GM19467 (cell line): ENCODE measurements at regions not wholly inside any gene's neighbourhood (a gene's known extent, or its start where the extent isn't known, plus 50 kb on each side); places are given as distances from the start of the nearest gene placed in this dataset.
"Not testable (repeated sequence)": the region's sequence is repeated elsewhere in the genome, so short reads cannot be mapped to it uniquely, and the experiment has no call there.

ENCODE experiments used
- ATAC-seq: cut with Tn5 transposase; IDR thresholded peaks from one replicate; pipeline ENCODE4 v1.9.1; 2021; ENCODE audit warnings: mild to moderate bottlenecking, moderate library complexity; ENCODE audit not compliant: unreplicated experiment

DNA sequence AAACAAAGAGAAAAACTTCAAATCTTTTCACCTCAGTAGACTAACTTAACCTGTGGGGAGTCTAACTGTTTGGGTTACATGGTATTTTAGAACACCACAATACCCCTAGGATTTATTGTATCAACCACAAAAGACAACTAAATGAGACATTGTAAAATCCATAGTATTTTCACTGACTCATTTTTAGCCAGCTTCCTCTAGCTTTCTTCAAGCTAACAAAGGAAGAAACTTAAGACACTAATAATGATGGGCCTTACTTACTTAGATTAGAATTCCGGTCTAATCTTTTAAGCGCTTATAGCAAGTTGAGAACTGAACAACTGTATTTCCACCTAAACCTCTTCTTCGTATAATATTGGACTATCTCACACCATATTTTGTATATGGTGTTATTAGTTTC is 529.3 kb downstream of the DMRTA1 start:
- ATAC-seq, result no peak

DNA sequence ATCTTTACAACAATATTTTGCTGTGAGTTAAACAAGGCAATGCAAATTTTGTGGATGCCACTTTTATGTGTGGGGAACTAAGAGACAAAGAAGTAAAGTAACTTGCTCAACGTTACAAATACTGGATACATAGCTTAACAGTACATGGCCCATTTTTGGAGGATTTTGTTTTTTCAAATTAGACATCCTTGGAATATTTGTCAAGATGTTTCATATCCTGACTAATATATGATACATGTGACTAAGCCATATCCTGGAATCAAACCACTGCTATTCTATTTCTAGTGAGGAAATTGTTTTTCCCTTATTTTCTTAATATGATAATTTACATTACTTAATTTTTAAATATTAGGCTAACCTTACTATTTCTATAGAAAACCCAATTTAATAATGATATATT is 529.8 kb downstream of the DMRTA1 start:
- no peak for ATAC-seq

DNA sequence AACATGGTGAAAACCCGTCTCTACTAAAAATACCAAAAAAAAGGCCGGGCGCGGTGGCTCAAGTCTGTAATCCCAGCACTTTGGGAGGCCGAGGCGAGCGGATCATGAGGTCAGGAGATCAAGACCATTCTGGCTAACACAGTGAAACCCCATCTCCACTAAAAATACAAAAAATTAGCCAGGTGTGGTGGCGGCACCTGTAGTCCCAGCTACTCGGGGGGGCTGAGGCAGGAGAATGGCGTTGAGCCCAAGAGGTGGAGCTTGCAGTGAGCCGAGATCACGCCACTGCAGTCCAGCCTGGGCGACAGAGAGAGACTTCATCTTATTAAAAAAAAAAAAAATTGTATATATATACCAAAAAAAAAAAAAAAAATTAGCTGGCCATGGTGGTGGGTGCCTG is 533.8 kb downstream of the DMRTA1 start:
- not testable (repeated sequence) for ATAC-seq

DNA sequence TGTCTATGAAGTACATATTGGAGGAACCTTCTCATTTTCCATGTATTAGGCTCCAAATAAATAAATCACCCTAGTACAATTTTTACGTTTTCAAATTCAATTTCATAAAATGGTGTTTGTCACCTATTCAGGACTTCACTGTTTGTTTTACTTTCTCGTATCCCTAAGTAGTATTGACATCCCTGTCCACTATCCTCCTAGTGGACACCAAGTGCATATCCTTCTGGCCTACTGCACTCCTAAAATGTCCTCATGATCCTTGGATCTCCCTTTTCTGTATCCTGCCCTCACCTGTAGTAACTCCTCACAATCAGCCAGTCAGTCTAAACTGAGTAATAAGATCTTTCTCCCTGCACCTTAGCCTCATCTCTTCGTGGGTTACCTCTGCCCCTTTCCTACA is 539.9 kb downstream of the DMRTA1 start:
- no peak for ATAC-seq

DNA sequence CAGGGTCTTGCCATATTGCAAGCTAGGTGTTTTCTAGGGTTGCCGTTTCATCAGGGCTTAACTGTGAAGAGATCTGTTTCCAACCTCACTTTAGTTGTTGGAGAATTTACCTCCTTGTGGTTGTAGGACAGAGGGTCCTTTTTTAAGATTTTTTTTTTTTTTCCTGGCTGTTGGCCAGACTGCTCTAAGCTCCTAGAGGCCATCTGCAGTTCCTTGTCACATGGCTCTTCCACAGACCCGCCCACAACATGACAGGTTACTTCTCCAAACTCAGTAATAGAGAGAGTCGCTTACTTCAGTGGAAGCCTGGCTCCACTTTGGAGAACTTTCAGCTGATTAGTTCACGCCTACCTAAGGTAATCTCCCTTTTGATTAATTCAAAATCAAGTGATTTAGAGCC is 543.7 kb downstream of the DMRTA1 start:
- ATAC-seq, result no peak

DNA sequence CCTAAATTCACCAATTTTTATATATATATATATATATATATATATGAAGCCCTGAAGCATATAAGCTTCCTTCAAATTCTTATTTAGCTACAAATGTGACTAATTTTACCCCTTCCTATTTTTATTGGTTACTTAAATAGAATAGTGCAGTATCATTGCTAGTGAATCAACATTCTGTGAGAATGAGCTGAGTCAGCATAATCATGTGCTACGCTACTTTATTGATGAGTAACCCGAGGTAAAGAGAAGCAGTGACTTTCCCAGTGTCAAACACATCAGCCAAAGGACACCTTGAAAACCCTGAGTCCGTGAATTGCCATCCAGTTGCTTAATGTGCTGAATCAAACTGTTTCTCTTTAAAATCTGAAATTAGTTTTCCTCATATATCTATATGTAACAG is 546.2 kb downstream of the DMRTA1 start:
- no peak for ATAC-seq

DNA sequence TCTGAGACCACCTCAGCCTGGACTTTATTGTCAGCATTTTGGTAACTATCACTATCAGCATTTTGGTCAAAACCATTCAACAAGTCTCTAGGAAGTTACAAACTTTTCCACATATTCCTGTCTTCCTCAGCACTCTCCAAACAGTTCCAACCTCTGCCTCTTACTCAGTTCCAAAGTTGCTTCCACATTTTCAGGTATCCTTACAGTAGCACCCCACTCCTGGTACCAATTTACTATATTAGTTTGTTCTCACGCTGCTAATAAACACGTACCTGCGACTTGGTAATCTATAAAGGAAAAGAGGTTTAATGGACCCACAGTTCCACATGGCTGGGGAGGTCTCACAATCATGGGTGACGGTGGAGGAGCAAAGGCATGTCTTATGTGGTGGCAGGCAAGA is 551.3 kb downstream of the DMRTA1 start:
- no peak for ATAC-seq

DNA sequence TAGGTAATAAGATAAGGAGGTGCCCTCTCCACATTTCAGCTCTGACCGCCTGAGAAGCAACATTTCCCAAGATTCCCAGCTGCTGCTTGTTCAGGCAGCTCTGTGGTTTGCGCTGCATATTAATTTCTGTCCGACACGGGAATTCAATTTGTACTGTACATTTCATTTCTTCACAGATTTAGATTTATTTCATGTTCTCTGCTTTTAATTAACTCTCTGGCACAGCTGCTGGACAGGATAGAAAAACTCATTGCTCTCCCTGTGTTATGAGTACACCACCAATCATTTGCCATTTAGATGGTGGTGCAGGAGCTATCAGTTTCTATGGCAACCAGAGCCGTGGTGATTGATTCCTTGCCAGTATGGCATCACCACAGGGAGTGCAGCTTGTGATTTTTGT is 558.5 kb downstream of the DMRTA1 start:
- ATAC-seq, result no peak

DNA sequence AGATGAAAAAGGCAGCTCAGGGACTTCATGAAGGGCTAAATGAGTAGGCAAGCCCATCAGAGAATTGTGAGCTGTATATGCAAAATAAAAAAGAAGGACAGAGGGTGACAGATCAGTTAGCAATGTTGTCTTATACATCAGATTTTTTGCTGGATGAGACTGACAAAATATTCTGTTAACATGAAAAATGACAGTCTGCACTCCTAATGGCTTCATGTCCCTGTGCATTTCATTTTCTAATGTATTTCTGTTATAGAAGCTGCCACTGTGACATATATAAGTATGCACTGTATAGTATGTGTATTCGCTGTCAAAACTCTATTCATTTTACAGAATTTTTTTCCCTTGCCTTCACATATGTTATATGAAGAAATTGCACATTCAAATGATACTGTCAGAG is 559.5 kb downstream of the DMRTA1 start:
- ATAC-seq, result no peak

DNA sequence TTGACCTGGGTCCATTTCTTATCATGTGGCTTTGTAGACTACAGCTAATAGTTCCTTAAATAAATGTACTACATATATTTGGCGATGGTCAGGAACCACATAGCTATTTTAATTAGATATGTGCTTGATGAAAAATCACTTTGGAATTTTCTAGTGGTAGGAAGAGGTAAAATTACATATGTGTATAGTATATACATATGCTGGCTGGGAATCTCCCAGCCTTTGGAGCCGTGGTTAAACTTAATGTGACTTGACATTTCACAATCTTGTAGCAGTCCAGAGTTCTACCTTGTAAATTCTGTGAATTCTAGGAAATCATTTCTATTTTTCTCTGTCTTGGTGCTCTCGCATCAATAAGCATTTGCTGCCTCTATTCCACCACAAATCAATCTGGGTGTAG is 565.0 kb downstream of the DMRTA1 start:
- ATAC-seq, result no peak

DNA sequence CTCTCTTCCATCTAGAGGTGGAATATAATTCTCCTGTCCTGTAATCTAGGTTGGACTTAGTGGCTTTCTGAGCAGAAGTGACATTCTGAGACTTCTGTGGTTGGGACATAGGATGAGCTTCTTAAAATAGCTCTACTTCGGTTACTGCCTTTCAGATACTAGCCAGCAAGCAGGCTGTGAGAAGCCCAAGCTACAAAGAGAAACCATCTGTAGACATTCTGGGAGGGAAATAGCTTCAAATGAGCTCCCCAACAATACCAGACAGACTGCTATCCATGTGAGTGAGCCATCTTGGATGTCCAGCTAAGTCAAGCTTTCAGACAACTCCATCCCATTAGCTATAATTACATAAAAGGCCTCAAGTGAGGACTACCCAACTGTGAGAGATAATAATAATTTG is 568.9 kb downstream of the DMRTA1 start:
- ATAC-seq, result no peak

DNA sequence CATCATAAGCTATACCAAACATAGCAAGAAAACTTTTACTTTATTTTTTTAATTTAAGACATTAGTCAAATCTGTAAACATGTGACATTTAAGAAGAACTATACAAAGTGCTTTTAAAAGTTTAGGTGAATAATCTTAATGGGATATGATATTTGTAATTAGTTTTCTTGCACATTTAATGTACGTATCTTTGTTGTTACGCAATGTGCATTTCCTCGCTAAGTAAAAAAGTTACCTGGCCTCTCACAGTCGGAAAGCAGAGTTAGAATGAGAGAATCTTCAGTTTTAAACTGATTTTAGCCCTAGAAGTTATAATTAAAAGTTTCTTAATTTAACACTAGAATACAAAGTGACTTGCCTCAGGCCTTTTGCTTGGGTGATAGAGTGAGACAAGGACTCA is 589.8 kb downstream of the DMRTA1 start:
- no peak for ATAC-seq

DNA sequence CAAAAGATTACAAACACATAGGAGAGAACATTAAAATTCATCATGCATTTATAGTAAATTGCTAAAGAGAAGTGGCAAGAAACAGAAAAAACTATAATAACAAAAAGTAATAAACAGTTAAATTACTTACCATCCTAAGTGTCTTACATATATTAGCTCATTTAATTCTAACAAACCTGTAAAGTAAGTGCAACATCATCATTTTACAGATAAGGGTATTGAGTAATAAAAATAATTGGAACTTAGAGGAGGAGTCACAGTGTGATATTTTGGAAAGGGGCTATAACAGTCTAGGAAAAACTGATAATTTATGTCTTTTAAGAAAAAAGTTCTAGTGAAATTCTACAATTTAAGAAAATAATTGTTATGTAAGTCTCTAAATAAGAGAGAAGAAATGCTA is 592.8 kb downstream of the DMRTA1 start:
- no peak for ATAC-seq

DNA sequence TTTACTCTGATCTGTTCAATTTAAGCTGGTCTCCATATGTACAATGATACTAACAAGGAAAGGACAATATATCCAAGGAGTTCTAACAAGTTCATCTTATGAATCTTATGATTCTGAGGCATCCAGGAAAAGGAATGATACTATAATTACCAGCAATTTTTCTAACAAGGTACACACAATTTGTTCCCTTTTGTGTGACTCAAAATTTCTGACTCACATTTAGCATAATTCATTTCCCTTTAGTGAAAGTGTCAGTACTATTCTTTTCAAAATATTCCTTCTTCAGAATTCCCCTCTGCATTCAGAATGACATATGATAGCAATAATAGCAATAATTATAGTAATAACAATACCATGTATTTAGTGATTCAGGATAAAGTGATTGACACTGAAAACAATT is 594.8 kb downstream of the DMRTA1 start:
- no peak for ATAC-seq

DNA sequence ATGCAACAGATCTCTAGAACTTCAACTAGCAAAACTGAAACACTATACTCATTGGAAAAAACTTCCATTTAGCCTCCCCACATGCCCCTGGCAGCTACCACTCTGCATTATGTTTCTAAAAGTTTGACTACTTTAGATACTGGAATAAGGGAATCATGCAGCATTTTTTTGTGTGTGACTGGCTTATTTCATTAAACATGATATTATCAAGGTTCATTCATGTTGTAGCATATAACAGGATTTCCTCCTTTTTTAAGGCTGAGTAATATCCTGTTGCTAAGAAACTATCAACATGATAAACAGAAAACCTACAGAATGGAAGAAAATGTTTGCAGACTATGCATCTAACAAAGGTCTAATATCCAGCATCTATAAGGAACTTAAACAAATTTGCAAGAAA is 597.9 kb downstream of the DMRTA1 start:
- no peak for ATAC-seq

DNA sequence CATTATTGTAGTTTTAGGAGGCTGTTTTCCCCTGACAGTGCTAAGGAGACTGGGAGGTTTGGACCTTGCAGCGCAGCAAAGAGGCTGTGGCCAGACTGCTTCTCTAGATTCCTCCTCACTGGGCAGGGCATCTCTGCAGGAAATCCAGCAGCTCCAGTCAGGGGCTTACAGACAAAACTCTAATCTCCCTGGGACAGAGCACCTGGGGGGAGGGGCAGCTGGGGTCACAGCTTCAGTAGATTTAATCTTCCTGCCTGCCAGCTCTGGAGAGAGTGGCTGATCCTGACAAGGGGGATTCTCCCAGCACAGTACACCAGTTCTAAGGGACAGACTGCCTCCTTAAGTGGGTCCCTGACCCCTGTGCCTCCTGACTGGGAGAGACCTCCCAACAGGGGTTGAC is 599.4 kb downstream of the DMRTA1 start:
- ATAC-seq, result not testable (repeated sequence)

DNA sequence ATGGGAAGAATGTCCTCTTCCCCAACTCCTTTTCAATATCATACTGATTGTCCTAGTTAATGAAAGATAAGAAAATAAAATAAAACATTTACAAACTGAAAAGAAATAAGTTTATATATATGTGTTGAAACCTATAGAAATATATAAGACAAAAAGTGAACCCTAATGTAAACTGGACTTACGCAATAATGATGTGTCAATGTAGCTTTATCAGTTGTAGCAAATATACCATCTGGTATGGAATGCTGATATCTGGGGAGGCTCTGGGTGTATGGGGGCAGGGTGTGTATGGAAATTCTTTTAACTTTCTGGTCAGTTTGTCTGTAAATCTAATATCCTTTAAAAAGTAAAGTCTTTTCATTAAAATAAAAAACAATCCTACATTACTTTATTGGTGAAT is 603.9 kb downstream of the DMRTA1 start:
- ATAC-seq, result no peak

DNA sequence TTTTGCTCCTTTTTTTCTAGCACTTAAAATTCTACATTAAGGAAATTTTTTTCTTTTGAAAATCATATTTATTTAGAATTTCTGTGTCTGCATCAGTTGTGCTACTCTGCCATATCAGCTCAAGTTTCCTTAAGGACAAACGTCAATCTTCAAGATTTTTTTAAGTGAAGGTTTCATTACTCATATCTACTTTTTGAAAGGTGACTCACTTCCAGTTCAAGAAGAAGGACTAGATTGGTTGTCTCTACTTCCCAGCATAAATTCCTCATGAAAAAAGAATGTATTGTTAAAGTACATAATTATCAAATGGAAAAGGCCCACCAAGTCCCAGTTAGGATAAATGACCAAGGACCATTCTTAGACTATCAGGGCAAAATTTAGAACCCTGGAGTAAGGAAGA is 626.5 kb downstream of the DMRTA1 start:
- ATAC-seq, result no peak

DNA sequence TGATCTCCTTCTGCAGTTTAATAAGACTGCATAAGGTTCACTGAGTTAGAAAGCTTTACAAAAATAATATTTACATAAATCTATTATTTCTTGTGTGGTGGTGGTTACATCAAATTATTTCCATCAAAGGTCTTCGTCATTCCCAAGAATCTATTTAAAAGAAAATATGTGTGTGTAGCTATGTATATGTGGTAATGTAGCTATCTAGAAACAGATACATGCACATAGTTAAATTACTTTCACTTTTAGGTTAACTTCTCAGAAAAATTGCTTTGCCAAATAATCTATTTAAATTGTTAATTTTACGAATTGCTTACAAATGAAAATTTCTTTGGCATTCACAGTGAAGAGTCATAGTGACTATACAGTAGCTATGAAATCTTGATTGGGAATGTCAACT is 633.2 kb downstream of the DMRTA1 start:
- ATAC-seq, result no peak

DNA sequence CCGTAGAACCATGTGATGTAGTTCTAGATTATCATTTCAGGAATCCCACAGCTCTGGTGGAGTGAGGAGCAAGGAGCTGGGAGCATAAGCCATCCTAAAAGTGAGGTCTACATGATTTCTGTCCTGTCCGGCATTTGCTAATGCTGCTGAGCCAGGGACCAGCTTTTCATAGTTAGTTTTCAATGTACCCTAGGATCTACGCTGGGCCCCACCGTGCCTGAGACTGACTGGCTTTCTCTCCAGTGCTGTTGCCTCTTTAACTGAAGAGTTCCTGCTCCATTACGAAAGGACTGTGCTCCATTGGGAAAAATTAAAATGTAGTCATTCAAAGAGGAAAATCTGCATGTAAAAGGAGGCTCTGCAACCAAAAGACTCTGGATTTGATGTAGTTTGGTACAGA is 634.8 kb downstream of the DMRTA1 start:
- ATAC-seq, result no peak

DNA sequence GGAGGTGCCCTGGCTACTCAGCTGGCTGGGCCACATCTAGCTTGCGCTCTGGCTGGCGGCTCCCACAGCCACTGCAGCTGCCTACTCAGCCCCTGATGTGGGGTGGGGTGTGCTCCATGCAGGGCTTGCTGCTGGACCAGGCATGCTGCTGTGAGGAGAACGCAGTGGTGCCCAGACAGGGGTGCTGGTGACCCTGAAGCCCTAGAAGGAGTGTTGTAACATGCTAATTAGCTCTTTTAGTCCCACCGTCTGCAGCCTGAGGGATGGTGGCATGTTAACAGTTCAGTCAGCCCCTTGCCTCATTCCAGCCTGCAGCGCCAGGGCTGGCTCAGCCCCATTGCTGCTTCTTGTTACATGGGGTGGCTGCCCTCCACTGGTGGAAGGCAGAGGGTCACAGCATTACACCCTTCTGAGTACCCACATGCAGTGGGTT is 642.3 kb downstream of the DMRTA1 start:
- ATAC-seq, result no peak

DNA sequence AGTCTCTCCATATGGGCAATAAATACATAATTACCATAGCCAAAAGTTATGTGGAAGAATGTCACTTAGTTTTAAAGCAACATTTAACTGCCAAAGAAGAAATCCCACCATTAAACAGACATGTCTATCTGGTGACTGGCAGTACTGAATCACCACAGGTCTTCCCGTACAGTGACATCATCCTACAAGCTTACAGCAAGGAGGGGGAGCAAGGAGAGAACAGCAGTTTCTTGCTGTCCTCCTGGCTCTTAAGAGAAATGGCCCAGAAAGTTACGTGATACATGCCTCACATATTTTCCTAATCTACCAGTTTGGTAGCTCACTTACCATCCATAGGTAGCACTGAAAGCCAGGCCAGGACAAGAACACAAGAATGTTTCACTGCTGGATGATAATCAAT is 671.0 kb downstream of the DMRTA1 start:
- no peak for ATAC-seq

DNA sequence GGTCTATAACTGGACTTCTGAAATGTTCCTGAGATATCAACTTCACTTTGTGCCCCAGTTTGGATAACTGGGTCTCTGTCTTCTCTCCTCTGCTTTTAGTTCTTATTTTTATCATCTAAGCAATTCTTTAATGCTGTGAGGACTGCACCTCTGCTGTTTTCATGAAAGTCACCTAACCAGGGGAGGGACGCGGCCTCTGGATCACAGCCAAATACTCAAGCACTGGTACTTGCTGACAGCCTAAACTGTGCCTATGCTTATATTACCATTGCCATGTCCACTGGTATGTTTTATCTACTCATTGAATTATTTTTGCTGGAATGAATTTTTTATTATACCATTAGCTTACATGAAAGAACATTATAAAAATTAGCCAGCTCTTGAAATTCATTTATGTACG is 674.0 kb downstream of the DMRTA1 start:
- no peak for ATAC-seq

DNA sequence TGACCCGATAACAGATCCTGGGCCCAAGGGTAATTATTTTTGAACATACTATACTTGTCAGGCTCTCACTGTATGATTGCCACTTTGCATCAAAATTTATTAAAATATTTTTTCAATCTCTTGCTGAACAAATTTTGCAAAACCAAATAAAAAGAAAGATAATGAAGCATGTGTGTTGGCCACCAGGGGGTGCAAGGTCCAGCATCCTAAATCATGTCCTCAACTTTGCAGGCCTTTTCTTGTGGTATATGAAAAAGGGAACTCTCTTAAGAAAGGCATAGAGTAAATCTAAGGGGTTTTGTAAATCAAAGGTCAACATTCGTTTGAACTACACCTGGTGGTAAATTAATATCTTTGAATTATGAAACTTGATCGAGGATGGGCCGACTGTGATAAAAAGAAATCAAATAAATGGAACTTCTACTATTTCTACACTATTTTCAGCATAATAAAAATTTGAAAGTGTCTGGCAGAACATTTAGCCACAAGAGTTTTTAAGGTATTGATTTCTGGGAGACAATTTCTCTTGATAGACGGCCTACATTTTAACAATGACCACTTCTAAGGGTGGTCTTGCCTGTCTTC is 676.5 kb downstream of the DMRTA1 start:
- ATAC-seq, result no peak
